OCI-LY1 (cell line): ENCODE measurements at regions not wholly inside any gene's neighbourhood (a gene's known extent, or its start where the extent isn't known, plus 50 kb on each side); places are given as distances from the start of the nearest gene placed in this dataset.

Experiments used
- CTCF ChIP-seq: fragments of 200-600 bp; sonication (generic), shearing (Covaris generic); IDR thresholded peaks from 2 replicates; pipeline ENCODE4 v1.5.1; 2017; ENCODE audit warnings: mild to moderate bottlenecking, antibody characterized with exemption, low read length, moderate library complexity, mixed read lengths
- EZH2 ChIP-seq: fragments of 200-600 bp; sonication (generic), shearing (Covaris generic); IDR thresholded peaks from 2 replicates; pipeline ENCODE4 v1.8.0; 2017; ENCODE audit warnings: borderline replicate concordance, mixed run types, mild to moderate bottlenecking, antibody characterized with exemption, low read length, moderate library complexity, mixed read lengths

- no peak for TF ChIP-seq CTCF
- no peak for TF ChIP-seq EZH2
Observed at GRCh38 chr3:191912616-191913204, 451.7 kb downstream of the PYDC2 start.
